HG03097 (cell line): ENCODE measurements at regions not wholly inside any gene's neighbourhood (a gene's known extent, or its start where the extent isn't known, plus 50 kb on each side); places are given as distances from the start of the nearest gene placed in this dataset.
"Not testable (repeated sequence)": the region's sequence is repeated elsewhere in the genome, so short reads cannot be mapped to it uniquely, and the experiment has no call there.

ENCODE experiments used
- ATAC-seq: cut with Tn5 transposase; IDR thresholded peaks from one replicate; pipeline ENCODE4 v1.9.1; 2021; ENCODE audit not compliant: unreplicated experiment, low FRiP score

GRCh38 chr2:64792300-64792699 is 138.6 kb upstream of the SERTAD2 start:
- no peak for ATAC-seq

GRCh38 chr2:64792995-64793639 is 139.4 kb upstream of the SERTAD2 start:
- ATAC-seq = no peak

- ATAC-seq = no peak
These were observed 140.0 kb upstream of the SERTAD2 start for GRCh38 chr2:64793701-64794100.

GRCh38 chr2:64794426-64794995 is 140.8 kb upstream of the SERTAD2 start:
- ATAC-seq = no peak

- ATAC-seq = no peak
These were observed 141.4 kb upstream of the SERTAD2 start for GRCh38 chr2:64795024-64795592.

GRCh38 chr2:64796926-64797325 is 143.2 kb upstream of the SERTAD2 start:
- ATAC-seq = no peak

- ATAC-seq = no peak
These were observed 144.3 kb upstream of the SERTAD2 start for GRCh38 chr2:64797881-64798575.

- ATAC-seq = no peak
These were observed 146.0 kb upstream of the SERTAD2 start for GRCh38 chr2:64799592-64800252.

GRCh38 chr2:64803776-64804175 is 150.1 kb upstream of the SERTAD2 start:
- ATAC-seq = no peak

GRCh38 chr2:64804651-64805050 is 150.9 kb upstream of the SERTAD2 start:
- ATAC-seq = no peak

- ATAC-seq = no peak
These were observed 153.7 kb upstream of the SERTAD2 start for GRCh38 chr2:64807417-64807816.

GRCh38 chr2:64808092-64808491 is 154.4 kb upstream of the SERTAD2 start:
- ATAC-seq = no peak

- no peak for ATAC-seq
These were observed 155.0 kb upstream of the SERTAD2 start for GRCh38 chr2:64808754-64809153.

GRCh38 chr2:64809216-64809615 is 155.5 kb upstream of the SERTAD2 start:
- ATAC-seq = no peak

- ATAC-seq = no peak
These were observed 158.6 kb upstream of the SERTAD2 start for GRCh38 chr2:64812285-64812684.

- ATAC-seq = no peak
These were observed 160.3 kb upstream of the SERTAD2 start for GRCh38 chr2:64814007-64814406.

- ATAC-seq = not testable (repeated sequence)
These were observed 162.8 kb upstream of the SERTAD2 start for GRCh38 chr2:64816526-64816925.

- no peak for ATAC-seq
These were observed 163.7 kb upstream of the SERTAD2 start for GRCh38 chr2:64817453-64817852.

GRCh38 chr2:64818664-64819060 is 164.9 kb upstream of the SERTAD2 start:
- no peak for ATAC-seq

GRCh38 chr2:64819361-64819760 is 165.6 kb upstream of the SERTAD2 start:
- peak; percentile 12 for ATAC-seq
